HEK293T (cell line): ENCODE measurements at regions not wholly inside any gene's neighbourhood (a gene's known extent, or its start where the extent isn't known, plus 50 kb on each side); places are given as distances from the start of the nearest gene placed in this dataset.

Source experiments
- CTCF ChIA-PET: fragments of 350-600 bp; formaldehyde crosslinking; extraction: SDS; loops from one replicate; lab custom pipeline; 2021; ENCODE audit warnings: antibody characterized with exemption, inconsistent platforms; lab: Yijun Ruan, JAX
- POLR2A ChIA-PET: fragments of 350-600 bp; formaldehyde crosslinking; extraction: SDS; loops from one replicate; lab custom pipeline; 2020; ENCODE audit warnings: antibody characterized with exemption, inconsistent platforms; lab: Yijun Ruan, JAX
- DNase-seq: peaks from one replicate; pipeline ENCODE4 v3.0.0; 2012; ENCODE audit warnings: mixed read lengths; ENCODE audit errors: extremely low spot score
- ARNT ChIP-seq: fragments of 450-650 bp; IDR thresholded peaks from 2 replicates; pipeline ENCODE4 v1.6.1; 2017; ENCODE audit warnings: mild to moderate bottlenecking
- BHLHE40 ChIP-seq: fragments of 450-650 bp; IDR thresholded peaks from 2 replicates; pipeline ENCODE4 v1.6.1; 2016; ENCODE audit warnings: mild to moderate bottlenecking, moderate library complexity, borderline replicate concordance
- CTBP1 ChIP-seq: fragments of 450-650 bp; IDR thresholded peaks from 2 replicates; pipeline ENCODE4 v1.6.1; 2016; ENCODE audit warnings: borderline replicate concordance
- ELF4 ChIP-seq: fragments of 450-650 bp; IDR thresholded peaks from 2 replicates; pipeline ENCODE4 v1.6.1; 2017; ENCODE audit warnings: antibody characterized with exemption
- FOXA1 ChIP-seq: fragments of 450-650 bp; IDR thresholded peaks from 2 replicates; pipeline ENCODE4 v1.6.1; 2016; ENCODE audit warnings: mild to moderate bottlenecking
- FOXK2 ChIP-seq: fragments of 450-650 bp; IDR thresholded peaks from 2 replicates; pipeline ENCODE4 v1.6.1; 2016; ENCODE audit warnings: mild to moderate bottlenecking
- FOXM1 ChIP-seq: fragments of 450-650 bp; IDR thresholded peaks from 2 replicates; pipeline ENCODE4 v1.6.1; 2017; ENCODE audit warnings: mild to moderate bottlenecking, borderline replicate concordance
- HDGF ChIP-seq: fragments of 450-650 bp; IDR thresholded peaks from 2 replicates; pipeline ENCODE4 v1.6.1; 2017; ENCODE audit warnings: antibody characterized with exemption, borderline replicate concordance
- L3MBTL2 ChIP-seq: fragments of 450-650 bp; conservative IDR thresholded peaks from 2 replicates; pipeline ENCODE4 v1.6.1; 2016; ENCODE audit warnings: mild to moderate bottlenecking
- LEF1 ChIP-seq: fragments of 450-650 bp; IDR thresholded peaks from 2 replicates; pipeline ENCODE4 v1.6.1; 2017; ENCODE audit warnings: mild to moderate bottlenecking, borderline replicate concordance
- NFRKB ChIP-seq: fragments of 450-650 bp; IDR thresholded peaks from 2 replicates; pipeline ENCODE4 v1.6.1; 2016; ENCODE audit warnings: mild to moderate bottlenecking, moderate library complexity
- SP1 ChIP-seq: fragments of 450-650 bp; IDR thresholded peaks from 2 replicates; pipeline ENCODE4 v1.6.1; 2017
- SUZ12 ChIP-seq: fragments of 450-650 bp; IDR thresholded peaks from 2 replicates; pipeline ENCODE4 v1.6.1; 2016; ENCODE audit warnings: mild to moderate bottlenecking
- TARDBP ChIP-seq: fragments of 450-650 bp; IDR thresholded peaks from 2 replicates; pipeline ENCODE4 v1.6.1; 2016
- ZNF384 ChIP-seq: fragments of 450-650 bp; IDR thresholded peaks from 2 replicates; pipeline ENCODE4 v1.6.1; 2016
- TF ChIP-seq, protein P1 (sequence below): fragments of 450-650 bp; IDR thresholded peaks from 2 replicates; pipeline ENCODE4 v1.6.1; 2016

DNA sequence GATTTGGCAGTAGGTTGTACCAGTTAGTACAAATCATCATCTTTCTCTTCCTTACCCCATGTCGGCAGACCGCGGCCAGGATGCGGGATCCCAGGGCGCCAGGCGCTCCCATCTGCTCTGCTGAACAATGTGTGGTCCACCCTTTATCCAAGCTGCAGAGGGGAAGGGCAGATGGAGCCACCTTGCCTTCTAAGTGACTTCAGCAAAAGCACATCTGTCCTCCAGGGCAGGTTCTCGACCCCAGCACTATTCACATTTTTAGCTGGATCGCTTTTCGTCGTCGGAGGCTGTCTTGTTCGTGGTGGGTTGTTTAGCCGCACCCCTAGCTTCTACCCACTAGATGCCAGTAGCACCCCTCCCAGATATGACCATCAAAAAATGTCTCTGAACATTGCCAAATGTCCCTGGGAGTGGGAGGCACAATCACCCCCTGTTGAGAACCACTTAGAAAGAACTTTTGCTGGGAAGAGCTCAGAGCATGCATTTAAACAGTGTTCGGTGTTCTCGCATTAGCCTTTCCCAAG lies 58.1 kb upstream of the SIM2 start:
- CTCF ChIA-PET = interaction anchor here (0.7 to 2.5 kb wide), 2 partner anchors 10 to 276 kb away, joined by 3 to 16 read pairs; no protein-coding TSS in a partner anchor
- POLR2A ChIA-PET = no interaction called here
- TF ChIP-seq ZNF384 (no peak), LEF1 (no peak), FOXM1 (no peak), BHLHE40 (no peak), FOXK2 (no peak)
- TF ChIP-seq, protein P1, sequence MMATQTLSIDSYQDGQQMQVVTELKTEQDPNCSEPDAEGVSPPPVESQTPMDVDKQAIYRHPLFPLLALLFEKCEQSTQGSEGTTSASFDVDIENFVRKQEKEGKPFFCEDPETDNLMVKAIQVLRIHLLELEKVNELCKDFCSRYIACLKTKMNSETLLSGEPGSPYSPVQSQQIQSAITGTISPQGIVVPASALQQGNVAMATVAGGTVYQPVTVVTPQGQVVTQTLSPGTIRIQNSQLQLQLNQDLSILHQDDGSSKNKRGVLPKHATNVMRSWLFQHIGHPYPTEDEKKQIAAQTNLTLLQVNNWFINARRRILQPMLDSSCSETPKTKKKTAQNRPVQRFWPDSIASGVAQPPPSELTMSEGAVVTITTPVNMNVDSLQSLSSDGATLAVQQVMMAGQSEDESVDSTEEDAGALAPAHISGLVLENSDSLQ = no peak

DNA sequence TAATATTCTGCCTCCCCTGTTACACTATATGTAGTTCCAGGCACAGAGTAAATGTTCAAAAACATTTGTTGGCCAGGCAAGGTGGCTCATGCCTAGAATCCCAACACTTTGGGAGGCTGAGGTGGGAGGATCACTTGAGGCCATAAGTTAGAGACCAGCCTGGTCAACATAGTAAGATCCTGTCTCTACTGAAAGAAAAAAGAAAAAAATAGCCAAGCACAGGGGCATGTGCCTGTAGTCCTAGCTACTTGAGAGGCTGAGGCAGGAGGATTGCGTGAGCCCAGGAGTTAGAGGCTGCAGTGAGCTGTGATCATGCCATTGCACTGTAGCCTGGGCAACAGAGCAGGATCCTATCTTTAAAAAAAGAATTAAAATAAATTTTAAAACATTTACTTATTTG lies 57.6 kb upstream of the SIM2 start:
- ChIA-PET POLR2A (no interaction called here), CTCF (interaction anchor here (0.7 to 2.5 kb wide), 2 partner anchors 11 to 276 kb away, joined by 3 to 16 read pairs; no protein-coding TSS in a partner anchor)
- no peak for DNase-seq
- TF ChIP-seq L3MBTL2 (no peak), NFRKB (no peak), SUZ12 (no peak), ZNF384 (no peak), SP1 (no peak), FOXK2 (no peak), FOXA1 (no peak), BHLHE40 (no peak), HDGF (no peak), TARDBP (no peak), FOXM1 (no peak), CTBP1 (no peak), ELF4 (no peak), ARNT (no peak), LEF1 (no peak)
- TF ChIP-seq, protein P1 = no peak

More for the DNA sequence above, 58.1 kb upstream of the SIM2 start:
- peak; percentile 31 for DNase-seq

DNA sequence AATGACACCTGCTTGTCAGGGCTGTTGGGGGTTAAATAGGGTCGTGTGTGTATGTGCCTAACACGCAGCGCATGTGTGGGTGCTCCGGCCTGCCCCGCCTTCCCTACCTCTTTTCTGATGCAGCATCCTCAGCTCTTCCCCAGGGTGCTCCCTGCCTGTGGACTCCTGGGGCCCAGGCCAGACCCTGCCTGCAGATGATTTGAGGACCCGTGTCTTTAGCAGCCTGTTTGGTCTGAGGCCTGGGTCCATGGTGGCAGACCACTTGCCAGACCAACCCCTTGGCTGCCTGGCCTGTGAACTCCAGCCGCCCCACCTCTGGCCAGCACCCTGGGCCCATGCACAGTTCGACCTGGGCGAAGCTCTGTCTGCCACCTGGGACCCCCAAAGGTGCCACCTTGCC lies 57.0 kb upstream of the SIM2 start:
- ChIA-PET POLR2A (no interaction called here), CTCF (interaction anchor here (0.5 to 2.5 kb wide), 2 partner anchors 11 to 45 kb away, joined by 6 to 16 read pairs; no protein-coding TSS in a partner anchor)
- DNase-seq = no peak
- TF ChIP-seq CTBP1 = no peak
- TF ChIP-seq, protein P1 = no peak
- no peak for TF ChIP-seq SUZ12
- no peak for TF ChIP-seq HDGF
- TF ChIP-seq ELF4 = no peak
- TF ChIP-seq FOXA1 = no peak
- no peak for TF ChIP-seq FOXK2
- no peak for TF ChIP-seq TARDBP
- TF ChIP-seq ZNF384 = no peak
- TF ChIP-seq FOXM1 = no peak

DNA sequence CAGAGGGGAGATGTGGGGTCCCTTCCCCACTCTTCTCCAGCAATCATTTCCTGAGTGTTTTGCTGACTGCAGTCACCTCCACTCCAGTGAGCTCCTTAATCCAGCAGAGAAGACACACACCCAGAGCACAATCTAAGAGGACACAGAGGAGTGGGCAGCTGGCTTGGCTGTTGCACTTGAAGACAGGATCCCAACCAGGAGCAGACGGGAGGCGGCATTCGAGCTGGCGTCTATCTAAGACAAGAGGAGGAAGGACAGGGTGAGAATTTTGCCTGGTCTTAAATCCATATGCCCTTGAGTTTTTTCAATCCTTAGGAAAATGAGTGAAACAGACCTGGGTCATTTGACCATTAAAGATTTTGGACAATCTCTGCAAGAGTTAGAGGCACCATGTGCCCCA lies 56.1 kb upstream of the SIM2 start:
- ChIA-PET CTCF (interaction anchor here (2.5 kb wide), 1 partner anchor 12 kb away, joined by 16 read pairs; no protein-coding TSS in a partner anchor), POLR2A (no interaction called here)
- no peak for TF ChIP-seq L3MBTL2
- no peak for DNase-seq

DNA sequence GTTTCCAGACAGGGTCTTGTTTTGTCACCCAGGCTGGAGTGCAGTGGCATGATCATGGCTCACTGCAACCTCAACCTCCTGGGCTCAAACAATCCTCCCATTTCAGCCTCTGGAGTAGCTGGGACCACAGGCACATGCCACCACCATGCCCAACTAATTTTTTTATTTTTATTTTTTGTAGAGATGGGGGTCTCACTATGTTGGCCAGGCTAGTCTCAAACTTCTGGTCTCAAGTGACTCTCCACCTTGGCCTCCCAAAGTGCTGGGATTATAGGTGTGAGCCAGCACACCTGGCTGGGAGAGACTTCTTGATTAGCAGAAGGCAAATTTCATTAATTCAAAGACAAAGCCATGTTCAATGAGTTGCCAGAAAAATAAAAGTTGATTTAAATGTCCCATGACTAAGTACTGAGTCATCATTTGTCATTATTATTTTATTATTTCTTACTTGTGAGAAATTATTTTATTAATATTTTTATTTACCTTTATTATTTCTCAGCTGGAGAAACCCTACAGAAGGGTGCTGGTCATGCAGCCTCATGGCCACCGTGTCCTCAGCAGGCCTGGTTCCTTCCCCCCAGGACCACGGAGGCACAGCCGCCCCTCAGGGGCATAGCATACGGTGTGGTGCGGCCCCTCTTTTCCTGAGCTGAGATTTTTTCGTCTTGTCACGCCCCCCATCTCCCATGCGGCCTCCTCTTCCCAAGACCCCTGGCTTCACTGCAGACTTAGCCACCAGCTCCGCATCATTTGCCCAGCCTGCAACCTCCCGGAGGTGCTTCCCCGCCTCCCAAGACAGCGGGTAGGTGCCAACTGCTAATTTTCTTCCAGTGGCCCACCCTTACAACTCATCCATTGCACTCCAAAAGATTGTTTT lies 55.3 kb upstream of the SIM2 start:
- ChIA-PET CTCF (interaction anchor here (0.6 kb wide), 1 partner anchor 1797 kb away, joined by 4 read pairs; no protein-coding TSS in a partner anchor), POLR2A (no interaction called here)
- DNase-seq = no peak
- TF ChIP-seq SUZ12 = no peak
- TF ChIP-seq HDGF = no peak
- no peak for TF ChIP-seq NFRKB
- TF ChIP-seq ZNF384 = no peak
- no peak for TF ChIP-seq FOXK2
- no peak for TF ChIP-seq SP1
- TF ChIP-seq FOXA1 = no peak
- TF ChIP-seq ELF4 = no peak
- TF ChIP-seq, protein P1 = no peak
- TF ChIP-seq ARNT = no peak
- no peak for TF ChIP-seq BHLHE40

DNA sequence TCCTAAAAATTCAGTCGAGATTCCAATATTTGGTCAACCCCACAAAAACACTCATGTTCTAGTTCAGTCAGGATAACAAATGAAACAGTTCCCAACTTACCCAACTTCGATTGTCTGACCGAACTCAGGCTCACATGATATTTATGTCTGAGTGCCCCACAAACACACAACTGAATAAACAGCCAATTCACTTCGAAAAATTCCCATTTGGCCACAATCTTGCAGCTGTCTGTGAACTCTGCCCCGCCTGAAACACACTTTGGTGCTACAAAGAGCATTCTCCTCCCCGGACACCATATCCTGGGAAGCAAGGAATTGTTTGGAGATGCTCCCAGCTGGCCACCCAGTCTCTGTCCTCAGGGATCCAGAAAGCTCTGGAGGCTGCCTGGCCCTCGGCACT lies 52.9 kb upstream of the SIM2 start:
- no peak for DNase-seq
- ChIA-PET POLR2A (no interaction called here), CTCF (no interaction called here)
- TF ChIP-seq ARNT (no peak), TARDBP (no peak), ELF4 (no peak), FOXA1 (no peak), NFRKB (no peak), ZNF384 (no peak), BHLHE40 (no peak), CTBP1 (no peak), L3MBTL2 (no peak), FOXM1 (no peak)
- TF ChIP-seq, protein P1 = no peak
